Loucy (cell line): ENCODE measurements at regions not wholly inside any gene's neighbourhood (a gene's known extent, or its start where the extent isn't known, plus 50 kb on each side); places are given as distances from the start of the nearest gene placed in this dataset.

Experiments used
- H2AFZ ChIP-seq: fragments of 200-600 bp; sonication (generic); 2 replicates; pipeline ENCODE4 v1.6.0; 2016; ENCODE audit warnings: antibody characterized with exemption, mild to moderate bottlenecking, low read length, moderate library complexity
- H3F3A ChIP-seq: fragments of 200-600 bp; 2 replicates; pipeline ENCODE4 v1.6.0; 2016; ENCODE audit warnings: antibody characterized with exemption, low read depth, mild to moderate bottlenecking
- H3K27me3 ChIP-seq: fragments of 200-600 bp; sonication (generic); 2 replicates; pipeline ENCODE4 v1.6.1; 2014; ENCODE audit warnings: low read length, mild to moderate bottlenecking; ENCODE audit not compliant: insufficient read depth, poor library complexity, severe bottlenecking
- H3K36me3 ChIP-seq: fragments of 200-600 bp; sonication (generic); 2 replicates; pipeline ENCODE4 v1.6.1; 2016; ENCODE audit warnings: low read length; ENCODE audit not compliant: insufficient read depth
- H3K4me1 ChIP-seq: fragments of 200-600 bp; sonication (generic); 2 replicates; pipeline ENCODE4 v1.5.1; 2014; ENCODE audit warnings: low read length, mild to moderate bottlenecking; ENCODE audit not compliant: insufficient read depth, poor library complexity, severe bottlenecking
- H3K4me2 ChIP-seq: fragments of 200-600 bp; sonication (generic); 2 replicates; pipeline ENCODE4 v1.6.0; 2014; ENCODE audit warnings: antibody characterized with exemption, low read length, low read depth, mild to moderate bottlenecking; ENCODE audit not compliant: poor library complexity, severe bottlenecking
- H3K4me3 ChIP-seq: fragments of 200-600 bp; sonication (generic); 2 replicates; pipeline ENCODE4 v1.5.1; 2014; ENCODE audit warnings: low read length, mild to moderate bottlenecking, mixed read lengths; ENCODE audit not compliant: poor library complexity, severe bottlenecking
- H3K79me2 ChIP-seq: fragments of 200-600 bp; sonication (generic); 2 replicates; pipeline ENCODE4 v1.6.1; 2014; ENCODE audit warnings: low read length; ENCODE audit not compliant: insufficient read depth
- H3K9ac ChIP-seq: fragments of 200-600 bp; sonication (generic); 2 replicates; pipeline ENCODE4 v1.6.0; 2014; ENCODE audit warnings: mild to moderate bottlenecking, low read depth, low read length, moderate library complexity; ENCODE audit not compliant: poor library complexity, severe bottlenecking
- H3K9me2 ChIP-seq: fragments of 200-600 bp; sonication (generic); replicated peaks from 2 replicates; pipeline ENCODE4 v1.6.1; 2016; ENCODE audit warnings: low read depth, low read length, mixed read lengths
- H3K9me3 ChIP-seq: fragments of 200-600 bp; sonication (generic); 2 replicates; pipeline ENCODE4 v1.6.1; 2014; ENCODE audit warnings: mild to moderate bottlenecking, antibody characterized with exemption, low read length, low read depth; ENCODE audit not compliant: insufficient read depth
- H4K20me1 ChIP-seq: fragments of 200-600 bp; sonication (generic); 2 replicates; pipeline ENCODE4 v1.6.0; 2014; ENCODE audit warnings: antibody characterized with exemption, low read length, mild to moderate bottlenecking; ENCODE audit not compliant: insufficient read depth, poor library complexity, severe bottlenecking
- EZH2phosphoT487 ChIP-seq: fragments of 200-600 bp; IDR thresholded peaks from 2 replicates; pipeline ENCODE4 v1.6.1; 2018; ENCODE audit warnings: antibody characterized with exemption, mild to moderate bottlenecking, moderate library complexity, borderline replicate concordance
- TF ChIP-seq, protein P1 (sequence below): fragments of 200-600 bp; sonication (generic); conservative IDR thresholded peaks from 2 replicates; pipeline ENCODE4 v1.5.1; 2014; ENCODE audit warnings: mild to moderate bottlenecking, antibody characterized with exemption, low read length

DNA sequence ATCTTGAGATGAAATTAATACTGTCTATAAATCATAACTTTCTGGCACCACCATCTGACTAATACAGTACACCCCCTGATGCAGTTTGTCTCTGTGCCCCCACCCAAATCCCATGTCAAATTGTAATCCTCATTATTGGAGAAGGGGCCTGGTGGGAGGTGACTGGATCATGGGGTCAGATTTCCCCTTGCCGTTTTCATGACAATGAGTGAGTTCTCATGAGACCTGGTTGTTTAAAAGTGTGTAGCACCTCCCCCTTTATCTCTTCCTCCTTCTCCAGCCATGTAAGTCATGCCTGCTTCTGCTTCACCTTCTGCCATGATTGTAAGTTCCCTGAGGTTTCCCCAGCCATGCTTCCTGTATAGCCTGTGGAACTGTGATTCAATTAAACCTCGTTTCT, 78.7 kb upstream of the CDH6 start:
- TF ChIP-seq, protein P1, sequence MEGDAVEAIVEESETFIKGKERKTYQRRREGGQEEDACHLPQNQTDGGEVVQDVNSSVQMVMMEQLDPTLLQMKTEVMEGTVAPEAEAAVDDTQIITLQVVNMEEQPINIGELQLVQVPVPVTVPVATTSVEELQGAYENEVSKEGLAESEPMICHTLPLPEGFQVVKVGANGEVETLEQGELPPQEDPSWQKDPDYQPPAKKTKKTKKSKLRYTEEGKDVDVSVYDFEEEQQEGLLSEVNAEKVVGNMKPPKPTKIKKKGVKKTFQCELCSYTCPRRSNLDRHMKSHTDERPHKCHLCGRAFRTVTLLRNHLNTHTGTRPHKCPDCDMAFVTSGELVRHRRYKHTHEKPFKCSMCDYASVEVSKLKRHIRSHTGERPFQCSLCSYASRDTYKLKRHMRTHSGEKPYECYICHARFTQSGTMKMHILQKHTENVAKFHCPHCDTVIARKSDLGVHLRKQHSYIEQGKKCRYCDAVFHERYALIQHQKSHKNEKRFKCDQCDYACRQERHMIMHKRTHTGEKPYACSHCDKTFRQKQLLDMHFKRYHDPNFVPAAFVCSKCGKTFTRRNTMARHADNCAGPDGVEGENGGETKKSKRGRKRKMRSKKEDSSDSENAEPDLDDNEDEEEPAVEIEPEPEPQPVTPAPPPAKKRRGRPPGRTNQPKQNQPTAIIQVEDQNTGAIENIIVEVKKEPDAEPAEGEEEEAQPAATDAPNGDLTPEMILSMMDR = no peak
- no peak for TF ChIP-seq EZH2phosphoT487

DNA sequence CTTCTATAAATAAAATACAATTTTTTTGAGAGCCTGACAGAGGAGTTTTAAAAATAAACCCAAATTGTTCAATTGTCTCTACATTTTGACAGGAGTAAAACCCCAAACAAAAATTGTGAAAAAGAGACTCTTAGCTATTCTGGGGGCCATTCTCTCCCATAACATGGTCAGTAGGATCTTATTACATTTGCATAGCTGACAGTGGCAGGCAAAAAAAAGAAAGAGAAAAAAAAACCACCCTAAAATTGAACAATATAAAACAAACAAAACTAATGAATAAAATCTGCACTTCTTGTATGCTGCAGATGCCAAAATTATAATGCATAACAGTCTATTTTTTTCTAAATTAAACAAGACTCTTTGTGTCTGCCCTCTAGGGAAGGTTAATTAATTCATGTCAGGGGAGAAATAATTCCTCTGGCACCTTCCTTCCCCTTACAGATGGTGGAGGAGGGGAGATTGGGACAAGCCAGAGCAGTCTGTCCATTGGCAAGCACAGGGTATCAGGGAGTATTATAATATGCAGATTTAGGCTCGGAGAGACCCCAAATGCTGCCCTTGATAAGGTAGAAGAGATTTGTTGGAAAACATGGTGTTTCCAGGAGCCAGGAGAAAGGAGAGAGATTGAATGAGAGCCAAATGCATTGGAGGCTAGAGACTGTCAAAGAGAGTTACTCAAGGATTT, 79.7 kb upstream of the CDH6 start:
- Histone ChIP-seq H3K9me3 (no peaks in the 10 kb centered on the region), H3K4me1 (no peaks in the 10 kb centered on the region), H3K9me2 (no peaks in the 10 kb centered on the region; the same call in 1 of the 2 replicates), H3K79me2 (no peaks in the 10 kb centered on the region), H3K4me2 (no peak overlapping the region), H3K4me3 (no peak overlapping the region), H3K9ac (no peak overlapping the region), H4K20me1 (no peaks in the 10 kb centered on the region), H3K27me3 (no peaks in the 10 kb centered on the region), H3F3A (no peaks in the 10 kb centered on the region), H2AFZ (no peak overlapping the region), H3K36me3 (no peaks in the 10 kb centered on the region)
- TF ChIP-seq EZH2phosphoT487 = no peak
- TF ChIP-seq, protein P1 = no peak

More for the DNA sequence above, 78.7 kb upstream of the CDH6 start:
- Histone ChIP-seq H3K27me3 (no peaks in the 10 kb centered on the region), H3K4me2 (no peak overlapping the region), H3F3A (no peaks in the 10 kb centered on the region), H3K9me3 (no peaks in the 10 kb centered on the region), H3K9ac (no peak overlapping the region), H3K4me1 (no peaks in the 10 kb centered on the region), H4K20me1 (no peaks in the 10 kb centered on the region), H3K36me3 (no peaks in the 10 kb centered on the region), H3K79me2 (no peaks in the 10 kb centered on the region), H3K4me3 (no peak overlapping the region), H2AFZ (no peak overlapping the region), H3K9me2 (no peaks in the 10 kb centered on the region; the same call in 1 of the 2 replicates)

DNA sequence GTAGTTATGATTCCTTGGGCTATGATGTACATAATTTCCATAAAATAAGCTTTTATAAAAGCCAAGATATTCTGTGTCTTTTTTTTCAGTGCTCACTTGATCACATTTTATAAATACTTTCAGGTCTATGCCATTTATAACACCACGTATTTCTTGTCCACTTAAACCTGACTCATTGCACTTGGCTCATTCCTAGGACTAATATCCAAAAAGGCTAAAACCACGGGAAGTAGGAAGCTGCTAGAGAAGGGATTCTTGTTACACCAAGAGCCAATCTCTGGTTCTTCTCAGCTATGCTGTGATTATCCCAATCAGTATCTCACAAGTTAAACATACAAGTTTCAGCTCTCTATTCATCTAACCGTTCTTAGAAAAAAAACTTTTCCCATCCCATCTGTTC, 80.4 kb upstream of the CDH6 start:
- H3F3A ChIP-seq = no peaks in the 10 kb centered on the region
- no peaks in the 10 kb centered on the region for H3K27me3 ChIP-seq
- H3K4me2 ChIP-seq = no peak overlapping the region
- no peaks in the 10 kb centered on the region for H4K20me1 ChIP-seq
- H3K4me3 ChIP-seq = no peak overlapping the region
- no peaks in the 10 kb centered on the region for H3K4me1 ChIP-seq
- H3K9me3 ChIP-seq = no peaks in the 10 kb centered on the region
- H3K36me3 ChIP-seq = no peaks in the 10 kb centered on the region
- H3K79me2 ChIP-seq = no peaks in the 10 kb centered on the region
- no peaks in the 10 kb centered on the region; the same call in 1 of the 2 replicates for H3K9me2 ChIP-seq
- no peak overlapping the region for H3K9ac ChIP-seq
- H2AFZ ChIP-seq = no peak overlapping the region
- TF ChIP-seq, protein P1 = no peak
- TF ChIP-seq EZH2phosphoT487 = no peak
